ENCODE measurements at regions not wholly inside any gene's neighbourhood (a gene's known extent, or its start where the extent isn't known, plus 50 kb on each side); places are given as distances from the start of the nearest gene placed in this dataset.

DNA sequence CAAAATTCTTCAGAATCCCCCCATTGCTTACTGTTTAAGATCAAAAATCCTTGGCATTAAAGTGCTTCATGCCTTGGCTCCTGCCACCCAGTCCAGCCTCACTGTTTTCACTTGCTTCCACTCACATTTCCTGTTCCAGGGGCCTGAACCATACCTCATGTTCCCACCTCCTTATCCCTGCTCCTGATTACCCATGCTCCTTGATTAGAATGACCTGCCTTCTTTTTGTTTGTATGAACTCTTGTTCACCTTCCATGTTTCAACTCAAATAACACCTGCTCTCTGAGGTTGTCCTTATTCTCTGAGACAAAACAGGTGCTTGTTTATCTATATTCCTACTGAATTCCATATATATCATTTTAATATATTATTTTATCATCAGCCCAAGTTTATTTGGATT is 77.1 kb upstream of the VSTM2A start:
- FAIRE-seq (no peak), DNase-seq (ENCODE audit: insufficient read length, low spot score) (no peak)
- TF ChIP-seq POLR2A (IDR thresholded peaks at IDR 0.05; ENCODE audit: low read depth, low read length), result no peak
- no peak for TF ChIP-seq POLR2AphosphoS5 (IDR thresholded peaks at IDR 0.05; ENCODE audit: low read depth, low read length)
- TF ChIP-seq SPI1 (IDR thresholded peaks at IDR 0.05; ENCODE audit: low read depth, low read length), result no peak
- TF ChIP-seq TAF1 (IDR thresholded peaks at IDR 0.05; ENCODE audit: low read depth, low read length), result no peak
- TF ChIP-seq PAX5 (IDR thresholded peaks at IDR 0.05; ENCODE audit: insufficient read depth, low read length, severe bottlenecking), result no peak
- no peak for TF ChIP-seq POU2F2 (IDR thresholded peaks at IDR 0.05; ENCODE audit: low read depth, low read length)

GRCh38 chr7:54469740-54470139 is 72.4 kb upstream of the VSTM2A start:
- FAIRE-seq (no peak), DNase-seq (ENCODE audit: insufficient read length, low spot score) (no peak)
- TF ChIP-seq SPI1 (IDR thresholded peaks at IDR 0.05; ENCODE audit: low read depth, low read length) (no peak), POLR2A (IDR thresholded peaks at IDR 0.05; ENCODE audit: low read depth, low read length) (no peak), POU2F2 (IDR thresholded peaks at IDR 0.05; ENCODE audit: low read depth, low read length) (no peak), POLR2AphosphoS5 (IDR thresholded peaks at IDR 0.05; ENCODE audit: low read depth, low read length) (no peak)

DNA sequence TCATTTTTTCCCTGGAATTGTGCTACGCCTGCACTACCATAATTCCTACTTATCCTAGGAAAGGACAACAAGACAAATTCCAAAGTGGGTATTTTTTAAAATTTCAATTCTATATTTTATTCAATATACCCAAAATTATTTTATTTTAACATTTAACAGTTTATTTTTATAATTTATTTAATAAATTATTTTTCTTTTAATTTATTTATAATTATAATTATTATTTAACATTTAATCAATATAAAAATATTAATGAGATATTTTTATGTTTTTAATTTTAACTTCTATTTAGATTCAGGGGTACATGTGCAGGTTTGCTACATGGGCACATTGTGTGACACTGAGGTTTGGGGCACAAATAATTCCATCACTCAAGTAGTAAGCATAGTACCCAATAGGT is 65.6 kb upstream of the VSTM2A start:
- no peak for DNase-seq (ENCODE audit: insufficient read length, low spot score)
- TF ChIP-seq TAF1 (IDR thresholded peaks at IDR 0.05; ENCODE audit: low read depth, low read length) (no peak), POU2F2 (IDR thresholded peaks at IDR 0.05; ENCODE audit: low read depth, low read length) (no peak)
- FAIRE-seq, result no peak

DNA sequence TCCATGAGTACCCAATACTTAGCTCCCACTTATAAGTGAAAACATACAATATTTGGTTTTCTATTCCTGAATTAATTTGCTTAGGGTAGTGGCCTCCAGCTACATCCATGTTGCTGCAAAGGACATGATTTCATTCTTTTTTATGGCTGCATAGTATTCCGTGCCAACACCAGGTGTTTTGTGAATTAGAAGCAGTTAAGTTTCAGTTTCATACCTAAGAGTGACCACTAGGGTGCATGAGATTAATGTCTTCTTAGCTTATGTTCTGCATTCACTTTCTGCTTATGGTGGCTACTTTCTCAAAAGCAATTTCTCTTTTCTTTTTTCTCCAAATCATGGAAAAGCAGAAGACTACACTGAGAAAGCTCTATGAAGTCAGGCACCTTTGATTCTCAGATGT is 65.1 kb upstream of the VSTM2A start:
- DNase-seq (ENCODE audit: insufficient read length, low spot score) (no peak), FAIRE-seq (no peak)

DNA sequence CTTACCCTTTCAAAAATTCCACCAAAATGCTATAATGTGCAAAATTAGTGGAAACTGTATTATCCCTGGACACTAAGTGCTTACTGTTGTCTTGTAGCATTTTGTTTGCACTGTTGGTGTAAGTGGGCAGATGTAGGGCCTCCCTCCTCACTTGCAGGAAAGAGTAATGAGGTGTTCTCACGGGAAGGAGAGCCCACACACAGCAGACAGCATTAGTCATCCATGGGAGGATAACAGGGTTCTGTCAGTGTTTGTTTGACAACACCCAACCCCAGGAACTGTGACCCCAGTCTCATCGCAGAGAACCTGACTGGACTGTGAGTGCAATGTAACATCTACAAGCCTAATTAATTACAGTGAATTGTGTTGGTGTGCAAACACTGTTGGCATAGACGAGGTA is 58.7 kb upstream of the VSTM2A start:
- DNase-seq (ENCODE audit: insufficient read length, low spot score), result no peak
- TF ChIP-seq POLR2AphosphoS5 (IDR thresholded peaks at IDR 0.05; ENCODE audit: low read depth, low read length) (no peak), POLR2A (IDR thresholded peaks at IDR 0.05; ENCODE audit: low read depth, low read length) (no peak), POU2F2 (IDR thresholded peaks at IDR 0.05; ENCODE audit: low read depth, low read length) (no peak), TAF1 (IDR thresholded peaks at IDR 0.05; ENCODE audit: low read depth, low read length) (no peak), PAX5 (IDR thresholded peaks at IDR 0.05; ENCODE audit: insufficient read depth, low read length, severe bottlenecking) (no peak), SPI1 (IDR thresholded peaks at IDR 0.05; ENCODE audit: low read depth, low read length) (no peak)
- FAIRE-seq, result no peak

More for the DNA sequence above, 65.1 kb upstream of the VSTM2A start:
- TF ChIP-seq POLR2A (IDR thresholded peaks at IDR 0.05; ENCODE audit: low read depth, low read length) (no peak), POLR2AphosphoS5 (IDR thresholded peaks at IDR 0.05; ENCODE audit: low read depth, low read length) (no peak), TAF1 (IDR thresholded peaks at IDR 0.05; ENCODE audit: low read depth, low read length) (no peak), SPI1 (IDR thresholded peaks at IDR 0.05; ENCODE audit: low read depth, low read length) (no peak), PAX5 (IDR thresholded peaks at IDR 0.05; ENCODE audit: insufficient read depth, low read length, severe bottlenecking) (no peak), POU2F2 (IDR thresholded peaks at IDR 0.05; ENCODE audit: low read depth, low read length) (no peak)

DNA sequence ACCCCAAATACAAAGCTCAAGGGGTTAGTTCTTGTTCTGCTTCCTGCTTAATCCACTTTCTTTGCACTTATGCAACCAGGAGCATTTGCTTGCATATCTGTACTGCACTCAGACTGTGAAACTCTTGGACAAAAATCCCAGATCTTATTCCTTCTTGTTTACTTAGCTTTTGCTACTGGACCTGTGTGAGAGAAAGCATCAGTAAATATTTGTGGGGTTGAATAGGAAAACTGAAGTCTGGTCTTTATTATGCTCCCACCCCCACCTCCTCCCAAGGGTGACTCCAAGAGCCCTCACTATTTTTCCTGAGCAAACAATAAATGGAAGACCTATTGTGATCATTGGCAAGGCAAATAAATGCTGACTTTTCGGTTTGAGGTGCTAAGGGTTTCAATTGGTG is 57.1 kb upstream of the VSTM2A start:
- TF ChIP-seq SPI1 (IDR thresholded peaks at IDR 0.05; ENCODE audit: low read depth, low read length) (no peak), POU2F2 (IDR thresholded peaks at IDR 0.05; ENCODE audit: low read depth, low read length) (no peak), POLR2A (IDR thresholded peaks at IDR 0.05; ENCODE audit: low read depth, low read length) (no peak), POLR2AphosphoS5 (IDR thresholded peaks at IDR 0.05; ENCODE audit: low read depth, low read length) (no peak), PAX5 (IDR thresholded peaks at IDR 0.05; ENCODE audit: insufficient read depth, low read length, severe bottlenecking) (no peak), TAF1 (IDR thresholded peaks at IDR 0.05; ENCODE audit: low read depth, low read length) (no peak)
- FAIRE-seq, result no peak
- no peak for DNase-seq (ENCODE audit: insufficient read length, low spot score)
